RCC 7860 (cell line): ENCODE measurements at regions not wholly inside any gene's neighbourhood (a gene's known extent, or its start where the extent isn't known, plus 50 kb on each side); places are given as distances from the start of the nearest gene placed in this dataset.
"Not testable (repeated sequence)": the region's sequence is repeated elsewhere in the genome, so short reads cannot be mapped to it uniquely, and the experiment has no call there.

Source experiments
- DNase-seq: peaks from one replicate; pipeline ENCODE4 v3.0.0-alpha.2; 2015; ENCODE audit warnings: low spot score
- FAIRE-seq: peaks from 2 replicates; lab custom pipeline; 2012; peaks lifted over from hg19 to GRCh38; lab: Jason Lieb, UNC

- DNase-seq (no peak), FAIRE-seq (no peak)
Measured at GRCh38 chrX:13518126-13518525, 51.3 kb upstream of the EGFL6 start.

DNA sequence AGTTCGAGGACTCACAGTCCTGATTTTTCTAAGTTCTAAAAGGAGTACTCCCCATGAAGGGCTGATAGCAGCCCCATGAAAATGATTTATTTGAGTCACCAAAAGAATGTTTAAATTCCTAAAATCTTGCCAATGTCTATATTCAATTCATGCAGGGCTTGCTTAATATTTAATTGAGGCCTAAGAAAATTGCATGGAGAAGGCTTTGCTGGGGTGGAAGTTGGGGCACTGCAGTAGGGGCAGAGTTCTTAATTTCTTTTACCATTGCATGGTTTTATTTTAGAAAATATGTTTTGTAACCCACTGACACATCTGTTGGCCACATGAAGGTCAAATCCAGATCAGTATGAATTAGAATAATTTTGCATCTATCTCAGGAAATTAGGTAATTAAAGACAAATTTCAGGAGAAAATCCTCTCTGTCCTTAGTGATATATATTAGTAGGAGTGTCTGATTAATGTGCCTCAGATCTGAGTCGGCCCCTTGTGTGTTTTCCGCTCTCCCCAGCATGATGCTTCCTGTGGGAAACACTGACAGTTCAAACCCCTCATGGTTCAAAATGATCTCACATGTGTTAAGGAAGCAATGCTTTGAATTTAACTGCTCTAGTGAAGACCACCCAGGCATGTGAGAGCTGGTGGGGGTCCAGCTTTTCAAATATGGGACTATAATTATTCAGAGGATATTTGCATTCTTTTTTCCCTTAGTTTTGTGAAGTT lies 54.0 kb upstream of the EGFL6 start:
- DNase-seq (no peak), FAIRE-seq (no peak)

- DNase-seq = no peak
- FAIRE-seq = no peak
Measured at GRCh38 chrX:13511944-13512330, 57.5 kb upstream of the EGFL6 start.

GRCh38 chrX:13511241-13511943 lies 58.0 kb upstream of the EGFL6 start:
- no peak for DNase-seq
- FAIRE-seq = no peak

GRCh38 chrX:13507893-13508292 lies 61.5 kb upstream of the EGFL6 start:
- DNase-seq (no peak), FAIRE-seq (no peak)

DNA sequence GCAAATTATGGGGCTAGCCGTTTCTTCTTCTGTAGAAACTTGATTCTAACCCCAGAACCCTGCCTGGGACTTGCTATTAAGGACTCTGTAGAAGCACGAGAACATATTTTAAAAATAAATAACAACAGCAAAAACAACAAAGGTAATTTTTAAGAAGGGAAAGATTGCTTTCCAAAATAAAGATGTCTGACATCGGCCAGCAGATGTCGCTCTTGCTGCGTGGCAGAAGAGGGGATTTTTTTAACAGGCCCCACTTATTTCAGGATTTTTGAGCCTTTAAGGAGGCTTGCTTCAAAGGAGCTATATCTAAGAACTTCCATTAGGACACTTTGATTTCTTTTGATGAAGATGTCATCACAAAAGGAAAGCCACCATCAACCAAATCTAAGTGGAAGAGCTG lies 62.8 kb upstream of the EGFL6 start:
- peak; percentile 4 for DNase-seq
- FAIRE-seq = peak; percentile 79

DNA sequence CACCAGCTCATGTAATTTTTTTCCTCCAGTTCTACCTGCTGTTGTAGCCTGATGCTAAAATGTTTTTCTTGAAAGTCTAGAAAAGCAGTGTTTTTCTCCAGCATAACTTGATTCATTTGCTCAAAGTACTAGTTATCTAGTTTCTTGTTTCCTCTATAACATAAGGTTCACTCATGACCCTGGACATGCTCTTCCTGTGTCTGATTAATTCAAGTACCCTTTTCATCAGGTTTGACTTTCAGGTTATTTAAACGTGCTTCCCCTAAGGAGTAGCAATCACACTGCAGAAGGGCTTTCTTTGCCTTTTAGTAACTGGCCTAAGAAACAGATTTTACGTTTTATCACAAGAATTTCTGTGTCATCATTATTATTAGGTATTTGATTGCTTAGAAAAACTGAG lies 66.8 kb upstream of the EGFL6 start:
- FAIRE-seq (no peak), DNase-seq (no peak)

DNA sequence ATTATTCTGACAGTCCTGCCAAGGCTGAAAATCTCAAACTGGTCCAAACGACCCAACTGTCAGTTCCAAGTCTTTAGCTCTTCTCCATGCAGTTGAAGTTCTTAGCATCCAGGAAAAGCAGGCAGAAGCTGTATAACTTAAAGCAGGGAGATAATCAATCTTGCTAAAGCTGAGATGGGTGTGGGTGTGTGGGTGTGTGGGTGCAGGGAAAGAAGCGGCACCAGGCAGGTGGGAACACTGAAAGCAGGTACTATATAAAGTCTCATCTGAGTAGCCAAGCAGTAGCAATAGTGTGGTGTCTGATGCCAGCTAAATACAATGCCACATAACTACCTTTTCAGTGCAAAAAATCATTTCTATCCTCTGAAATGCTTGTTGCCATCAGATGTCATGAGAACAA lies 69.7 kb upstream of the EGFL6 start:
- DNase-seq = no peak
- FAIRE-seq = no peak

GRCh38 chrX:13498238-13498637 lies 71.2 kb upstream of the EGFL6 start:
- DNase-seq (no peak), FAIRE-seq (no peak)

DNA sequence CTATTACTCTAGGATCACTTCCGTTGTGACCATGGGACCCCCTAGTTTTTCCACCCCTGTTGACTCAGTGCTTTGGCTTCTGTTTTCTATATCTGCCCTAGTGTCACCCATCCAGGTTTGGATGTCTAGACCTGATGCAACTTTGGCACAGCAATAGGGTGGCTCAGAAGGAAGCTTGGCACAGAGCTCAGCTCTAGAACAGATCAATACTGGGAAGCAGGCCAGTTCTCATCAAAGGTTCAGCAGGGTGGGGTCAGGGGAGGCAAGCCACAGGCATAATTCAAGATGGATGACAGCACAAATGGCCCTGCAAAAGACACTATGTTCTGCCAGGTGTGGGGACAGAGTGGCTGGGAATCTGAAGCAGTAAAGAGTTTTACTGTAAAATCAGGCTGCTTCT lies 74.2 kb upstream of the EGFL6 start:
- DNase-seq (no peak), FAIRE-seq (no peak)

DNA sequence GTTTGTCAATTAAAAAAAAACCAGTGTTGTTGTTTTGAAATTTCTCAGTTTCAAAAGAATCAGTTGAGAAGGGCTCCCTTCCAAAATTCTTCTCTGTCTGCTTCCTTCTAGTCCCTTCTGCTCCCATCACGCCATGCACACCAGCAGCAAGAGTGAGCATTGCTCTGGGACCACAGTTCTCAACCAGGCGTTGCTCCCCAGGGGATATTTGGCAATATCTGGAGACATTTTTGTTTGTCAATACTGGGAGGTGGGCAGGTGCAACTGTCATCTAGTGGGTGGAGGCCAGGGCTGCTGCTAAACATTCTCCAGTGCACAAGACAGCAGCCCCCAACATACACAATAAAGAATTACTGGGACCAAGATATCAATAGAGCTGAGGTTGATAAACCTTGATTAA lies 74.8 kb upstream of the EGFL6 start:
- no peak for FAIRE-seq

DNA sequence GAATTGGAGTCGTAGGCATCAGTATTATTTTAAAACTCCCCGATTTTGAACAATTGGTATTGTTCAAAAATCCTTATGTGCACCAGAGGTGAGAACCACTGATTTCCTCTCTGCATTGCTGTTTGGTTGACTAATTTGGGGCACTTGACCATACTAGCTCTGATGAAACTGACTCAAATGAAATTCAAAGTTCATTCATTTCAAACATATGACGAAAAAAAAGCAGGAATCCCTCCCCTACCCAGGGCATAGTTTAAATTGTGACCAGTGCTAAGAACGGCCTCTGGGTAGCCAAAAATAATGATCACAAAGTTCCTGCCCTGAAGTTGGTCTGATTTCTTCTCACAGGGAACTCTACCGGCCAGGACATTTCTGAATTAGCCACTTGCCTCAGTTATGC lies 75.7 kb upstream of the EGFL6 start:
- DNase-seq (no peak), FAIRE-seq (no peak)

More for the DNA sequence above, 74.8 kb upstream of the EGFL6 start:
- no peak for DNase-seq

DNA sequence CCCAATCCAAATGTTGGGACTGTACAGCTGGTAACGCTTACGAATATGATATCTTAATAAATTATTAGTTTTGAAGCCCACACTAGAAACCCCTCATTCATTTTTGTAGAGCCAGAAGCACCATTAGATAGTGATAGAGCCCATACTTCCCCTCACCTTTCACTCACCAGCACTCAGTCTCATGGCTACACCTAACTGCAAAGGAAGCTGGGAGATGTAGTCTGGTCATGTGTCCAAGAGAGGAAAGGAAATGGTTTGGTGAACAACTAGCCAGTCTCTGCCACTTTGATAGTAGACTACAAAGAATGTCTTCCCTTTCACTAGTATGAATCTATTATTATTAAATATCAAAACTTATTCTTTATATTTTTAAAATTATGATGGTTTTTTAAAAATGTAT lies 77.1 kb upstream of the EGFL6 start:
- FAIRE-seq = no peak
- no peak for DNase-seq

- no peak for FAIRE-seq
- DNase-seq = no peak
Measured at GRCh38 chrX:13491061-13491460, 78.3 kb upstream of the EGFL6 start.

- peak; percentile 42 for DNase-seq
- peak; percentile 85 for FAIRE-seq
Measured at GRCh38 chrX:13489454-13489853, 79.9 kb upstream of the EGFL6 start.

DNA sequence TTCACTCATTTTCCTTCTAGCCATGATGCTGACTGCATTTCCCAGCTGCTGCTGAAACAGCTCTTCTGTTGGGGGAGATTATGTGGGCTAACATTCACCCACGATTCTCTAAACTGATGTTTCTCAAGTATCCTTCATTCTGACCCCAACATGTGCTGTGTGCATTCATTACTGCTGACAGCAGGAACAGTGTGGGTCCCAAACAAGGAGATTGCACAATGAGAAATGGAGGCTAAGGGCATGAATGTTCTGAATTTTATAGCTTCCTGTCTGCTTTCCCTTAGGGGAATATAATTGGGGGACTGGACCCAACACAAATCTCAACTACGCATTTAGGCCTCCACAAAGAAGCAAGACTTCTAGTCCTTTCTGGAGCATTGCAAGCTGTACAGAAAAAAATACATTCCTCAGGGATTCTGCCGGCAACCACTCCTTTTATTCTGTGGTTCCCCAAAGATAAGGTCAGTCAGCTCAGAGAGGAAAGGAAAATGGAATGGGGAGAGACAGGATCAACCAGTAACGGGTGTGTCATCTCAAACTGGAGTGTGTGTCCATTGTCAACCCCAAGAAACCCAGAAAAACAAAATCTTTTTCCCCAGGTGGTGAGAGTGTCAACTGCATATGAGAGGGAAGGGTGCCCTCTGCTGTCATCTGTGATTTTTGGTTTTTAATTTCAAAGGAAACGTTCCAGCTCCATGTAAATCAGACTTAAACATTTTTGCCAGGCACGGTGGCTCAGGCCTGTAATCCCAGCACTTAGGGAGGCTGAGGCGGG lies 81.5 kb upstream of the EGFL6 start:
- FAIRE-seq = peak; percentile 81
- DNase-seq = peak; percentile 71

DNA sequence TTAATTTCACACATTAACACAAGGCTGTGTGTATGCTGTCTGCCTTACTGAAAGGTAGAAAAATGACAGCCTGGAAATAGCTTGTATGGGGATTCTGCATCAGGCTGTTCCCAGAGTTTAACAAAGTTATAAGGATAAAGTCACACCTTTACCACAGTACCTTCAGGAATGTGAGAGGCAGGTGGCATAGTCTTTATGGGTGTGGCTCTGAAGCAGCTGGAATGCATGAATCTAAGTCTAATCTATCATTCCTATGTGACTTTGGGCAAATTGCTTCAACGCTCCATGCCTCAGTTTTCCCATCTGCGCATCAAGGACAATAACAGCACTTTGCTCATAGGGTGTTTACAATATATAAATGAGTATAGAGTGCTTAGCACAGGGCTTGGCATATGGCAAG lies 84.2 kb upstream of the EGFL6 start:
- FAIRE-seq = no peak
- no peak for DNase-seq

DNA sequence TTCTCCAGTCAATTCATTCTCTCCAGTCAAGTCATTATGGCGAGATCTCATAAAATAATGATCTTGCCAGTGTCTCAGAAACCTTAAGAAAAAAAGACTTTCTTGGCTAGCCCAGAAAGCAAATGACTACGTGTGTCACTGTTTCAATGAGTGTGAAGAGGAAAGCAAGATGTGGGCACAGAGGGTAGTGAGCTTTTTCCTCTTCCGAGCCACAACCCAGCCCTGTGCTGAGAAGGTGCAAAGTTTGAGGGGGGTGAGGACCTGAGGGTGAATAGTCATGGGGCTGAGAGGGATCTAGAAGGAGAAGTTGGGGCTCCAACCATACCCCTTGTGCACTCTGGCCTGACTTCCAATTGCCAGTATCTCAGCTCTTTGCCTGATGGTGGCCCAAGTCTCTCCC lies 85.6 kb upstream of the EGFL6 start:
- DNase-seq (no peak), FAIRE-seq (no peak)

DNA sequence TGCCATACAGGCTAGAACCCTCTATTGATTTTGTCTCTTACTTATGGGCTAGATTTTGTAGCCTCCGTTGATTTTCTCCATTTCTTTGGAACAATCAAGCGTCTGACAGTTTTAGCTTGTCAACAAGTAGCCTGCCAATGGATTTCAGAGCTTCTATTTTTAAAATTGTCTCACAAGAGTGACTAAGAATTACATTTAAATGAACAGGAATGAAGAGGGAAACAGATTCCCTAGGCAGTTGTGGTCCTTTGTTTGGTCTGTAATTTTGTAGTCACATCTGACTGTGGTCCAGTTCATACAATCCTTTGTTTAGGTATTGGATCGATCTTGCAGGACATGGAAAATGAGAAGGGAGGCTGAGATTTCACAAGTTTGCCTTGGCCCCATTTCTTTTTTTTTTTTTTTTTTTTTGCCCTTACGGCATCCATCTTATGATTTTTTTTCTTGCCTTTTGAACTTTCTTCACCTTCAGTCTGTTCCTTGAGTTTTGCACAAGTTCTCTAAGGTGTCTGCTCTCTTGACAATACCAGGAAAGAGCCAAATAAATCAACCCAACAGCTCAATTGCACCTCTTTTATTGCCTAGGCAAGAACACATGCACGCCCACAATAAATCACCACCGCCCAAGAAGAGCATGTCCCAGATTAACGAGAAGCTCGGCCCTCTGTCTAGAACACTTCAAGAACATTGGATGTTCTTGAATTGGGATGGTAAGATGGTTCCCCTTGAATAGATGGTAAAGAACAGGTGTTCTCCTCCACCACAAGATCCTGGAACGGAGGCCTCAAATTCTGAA lies 86.5 kb upstream of the EGFL6 start:
- DNase-seq = no peak
- no peak for FAIRE-seq

GRCh38 chrX:13480780-13481179 lies 88.6 kb upstream of the EGFL6 start:
- not testable (repeated sequence) for FAIRE-seq, DNase-seq

DNA sequence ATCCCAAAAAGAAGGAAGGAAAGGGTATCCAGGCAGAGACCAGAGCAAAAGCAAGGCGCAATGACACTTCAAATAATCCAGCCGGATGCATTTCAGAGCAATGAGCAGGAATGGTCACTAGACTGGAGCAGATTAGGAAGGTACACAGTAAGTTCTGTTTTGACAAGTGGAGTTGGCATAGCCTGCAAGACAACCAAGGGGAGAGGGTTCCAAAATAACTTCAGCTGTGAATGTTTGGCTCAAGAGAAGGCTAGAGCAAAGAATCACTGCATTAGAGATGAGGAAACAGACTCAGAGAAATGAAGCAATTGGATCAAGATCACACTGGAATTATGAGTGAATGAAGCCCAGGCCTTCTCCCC lies 90.0 kb upstream of the EGFL6 start:
- FAIRE-seq (no peak), DNase-seq (no peak)
